Psoas muscle (tissue), 7 donors: ENCODE measurements at regions not wholly inside any gene's neighbourhood (a gene's known extent, or its start where the extent isn't known, plus 50 kb on each side); places are given as distances from the start of the nearest gene placed in this dataset.

Experiments used
- ATAC-seq, 4 donors: fragments of 200-7000 bp; cut with Tn5 transposase; one replicate each; pipeline ENCODE4 v1.9.1; 2020; ENCODE audit warnings: moderate library complexity in 3 of 4, mild to moderate bottlenecking in 2 of 4
- DNase-seq, 2 donors: peaks; one replicate each; pipeline ENCODE4 v3.0.0-alpha.2; 2020
- H3K27ac ChIP-seq: fragments of 200-600 bp; one replicate; pipeline ENCODE4 v1.8.0; 2022
- H3K27me3 ChIP-seq, 3 donors: fragments of 200-600 bp in 1 of 3; one replicate each; pipeline versions ENCODE4 v1.6.1 to v1.8.0; 2013 to 2022; ENCODE audit warnings: low read length in 2 of 3, mild to moderate bottlenecking in 2 of 3, moderate library complexity in 1 of 3; ENCODE audit not compliant: insufficient read depth in 3 of 3
- H3K36me3 ChIP-seq, 2 donors: fragments of 200-600 bp in 1 of 2; one replicate each; pipeline versions ENCODE4 v1.6.1 to v1.8.0; 2013 to 2022; ENCODE audit warnings: low read depth in 1 of 2, mild to moderate bottlenecking in 1 of 2, moderate library complexity in 1 of 2; ENCODE audit not compliant: insufficient read depth in 1 of 2
- H3K4me1 ChIP-seq: fragments of 200-600 bp; one replicate; pipeline ENCODE4 v1.8.0; 2022
- H3K4me3 ChIP-seq: fragments of 200-600 bp; one replicate; pipeline ENCODE4 v1.8.0; 2022; ENCODE audit warnings: mild to moderate bottlenecking
- H3K9me3 ChIP-seq: fragments of 200-600 bp; one replicate; pipeline ENCODE4 v1.8.0; 2022
- CTCF ChIP-seq: fragments of 200-600 bp; IDR thresholded peaks from one replicate; pipeline ENCODE4 v1.8.0; 2022; ENCODE audit warnings: antibody characterized with exemption
- WGBS, 3 donors: extraction: QIAGEN DNeasy Blood & Tissue Kit; methylation state at CpG; one replicate each; pipeline versions ENCODE4 v1.1.6 to v1.1.7; 2013; 5-methylcytosine and 5-hydroxymethylcytosine counted together
- intact Hi-C, 2 donors: fragments of 100-400 bp; cut with DNase I; formaldehyde crosslinking; loops; one replicate each; pipeline versions ENCODE4 v1.11.0 to v1.14.2; 2022
- donor health status: healthy with polysubstance abuse.
- donor health status: DM: no; HTN: no; CAD: no; lungs with moderate emphysema.
- donor health status: Bipolar disorder and iron deficiency.
- donor health status: healthy.
- donor health status: DM: yes; HTN: yes; CAD: no.
- donor health status: DM: no; HTN: no; CAD: no.
- donor health status: DM: yes; HTN: yes; CAD: no.

GRCh38 chr4:29948858-29949257, 771.3 kb upstream of the PCDH7 start:
- Histone ChIP-seq H3K27ac (no peak overlapping the region), H3K4me3 (no peak overlapping the region), H3K4me1 (no peaks in the 10 kb centered on the region), H3K9me3 (no peaks in the 10 kb centered on the region), H3K27me3 (no peaks in the 10 kb centered on the region), H3K36me3 (no peaks in the 10 kb centered on the region)
- intact Hi-C loops: no loop called here
- ATAC-seq (no peak), DNase-seq (no peak)
- no peak for TF ChIP-seq CTCF

- Histone ChIP-seq H3K27ac (no peak overlapping the region), H3K9me3 (no peaks in the 10 kb centered on the region), H3K4me1 (no peaks in the 10 kb centered on the region), H3K4me3 (no peak overlapping the region), H3K27me3 (no peaks in the 10 kb centered on the region), H3K36me3 (no peaks in the 10 kb centered on the region)
- DNase-seq (no peak), ATAC-seq (no peak)
- 70 to 77% (median 76%) methylated on average over 2 of the region's 2 CpGs for WGBS, 3 donors
- intact Hi-C loops: no loop called here
- no peak for TF ChIP-seq CTCF
Measured at GRCh38 chr4:29966386-29966785, 753.8 kb upstream of the PCDH7 start.

GRCh38 chr4:29970626-29971025, 749.5 kb upstream of the PCDH7 start:
- no peak overlapping the region for H3K27ac ChIP-seq
- ATAC-seq (no peak), DNase-seq (no peak)
- no peaks in the 10 kb centered on the region for H3K27me3 ChIP-seq
- TF ChIP-seq CTCF: no peak
- H3K9me3 ChIP-seq: no peaks in the 10 kb centered on the region
- 50 to 60% (median 55%) methylated on average over 2 of the region's 2 CpGs for WGBS, 3 donors
- no peak overlapping the region for H3K4me3 ChIP-seq
- no peaks in the 10 kb centered on the region for H3K4me1 ChIP-seq
- intact Hi-C loops: no loop called here
- H3K36me3 ChIP-seq: no peaks in the 10 kb centered on the region

GRCh38 chr4:29972121-29972520, 748.0 kb upstream of the PCDH7 start:
- H3K9me3 ChIP-seq: no peaks in the 10 kb centered on the region
- no peak for ATAC-seq
- TF ChIP-seq CTCF: no peak
- 83 to 85% (median 84%) methylated on average over 3 of the region's 3 CpGs for WGBS, 3 donors
- DNase-seq: no peak
- H3K4me1 ChIP-seq: no peaks in the 10 kb centered on the region
- H3K27me3 ChIP-seq: no peaks in the 10 kb centered on the region
- intact Hi-C loops: no loop called here
- H3K4me3 ChIP-seq: no peak overlapping the region
- no peak overlapping the region for H3K27ac ChIP-seq
- no peaks in the 10 kb centered on the region for H3K36me3 ChIP-seq

- H3K27me3 ChIP-seq: no peaks in the 10 kb centered on the region
- TF ChIP-seq CTCF: no peak
- H3K4me1 ChIP-seq: no peaks in the 10 kb centered on the region
- no peaks in the 10 kb centered on the region for H3K36me3 ChIP-seq
- ATAC-seq: no peak
- H3K4me3 ChIP-seq: no peak overlapping the region
- DNase-seq: no peak
- no peaks in the 10 kb centered on the region for H3K9me3 ChIP-seq
- no peak overlapping the region for H3K27ac ChIP-seq
- WGBS, 3 donors: 75 to 76% (median 75%) methylated on average over 3 of the region's 3 CpGs
- intact Hi-C loops: no loop called here
Measured at GRCh38 chr4:29983890-29984289, 736.3 kb upstream of the PCDH7 start.
